ENCODE measurements at regions not wholly inside any gene's neighbourhood (a gene's known extent, or its start where the extent isn't known, plus 50 kb on each side); places are given as distances from the start of the nearest gene placed in this dataset.
"Not testable (repeated sequence)": the region's sequence is repeated elsewhere in the genome, so short reads cannot be mapped to it uniquely, and the experiment has no call there.

GRCh38 chr4:131747203-131747602 lies 1401.9 kb upstream of the PCDH10 start:
- DNase-seq, result not testable (repeated sequence)

GRCh38 chr4:131749224-131749623 lies 1399.9 kb upstream of the PCDH10 start:
- DNase-seq, result not testable (repeated sequence)

GRCh38 chr4:131750006-131750405 lies 1399.1 kb upstream of the PCDH10 start:
- DNase-seq, result not testable (repeated sequence)

- peak; percentile 41 for DNase-seq
Observed at GRCh38 chr4:131750469-131750868, 1398.6 kb upstream of the PCDH10 start.

GRCh38 chr4:131762234-131762633 lies 1386.9 kb upstream of the PCDH10 start:
- not testable (repeated sequence) for DNase-seq

GRCh38 chr4:131764730-131765129 lies 1384.4 kb upstream of the PCDH10 start:
- DNase-seq, result no peak

GRCh38 chr4:131774382-131774781 lies 1374.7 kb upstream of the PCDH10 start:
- not testable (repeated sequence) for DNase-seq

GRCh38 chr4:131810565-131810964 lies 1338.5 kb upstream of the PCDH10 start:
- DNase-seq, result not testable (repeated sequence)
